Pulmonary artery endothelial cell (primary cell): ENCODE measurements at regions not wholly inside any gene's neighbourhood (a gene's known extent, or its start where the extent isn't known, plus 50 kb on each side); places are given as distances from the start of the nearest gene placed in this dataset.
A peak's percentile ranks its signal among the peaks of the same experiment; 100 is the strongest.
"Not testable (repeated sequence)": the region's sequence is repeated elsewhere in the genome, so short reads cannot be mapped to it uniquely, and the experiment has no call there.

Experiments
- DNase-seq: peaks from one replicate; pipeline ENCODE4 v3.0.0-alpha.2; 2011; ENCODE audit warnings: low read depth, low spot score

DNA sequence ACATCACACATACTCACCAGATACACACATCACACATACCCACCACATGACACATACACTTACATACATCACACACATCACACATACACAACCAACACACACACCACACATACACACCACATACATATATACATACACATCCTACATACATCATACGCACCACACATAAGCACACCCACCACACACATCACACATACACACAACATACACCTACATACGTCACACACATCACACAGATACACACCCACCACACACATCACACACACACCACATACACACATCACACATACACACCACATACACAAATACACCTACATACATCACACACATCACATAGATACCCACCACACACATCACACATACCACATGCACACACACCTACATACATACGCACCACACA is 158.4 kb downstream of the NDUFA10 start:
- no peak for DNase-seq

DNA sequence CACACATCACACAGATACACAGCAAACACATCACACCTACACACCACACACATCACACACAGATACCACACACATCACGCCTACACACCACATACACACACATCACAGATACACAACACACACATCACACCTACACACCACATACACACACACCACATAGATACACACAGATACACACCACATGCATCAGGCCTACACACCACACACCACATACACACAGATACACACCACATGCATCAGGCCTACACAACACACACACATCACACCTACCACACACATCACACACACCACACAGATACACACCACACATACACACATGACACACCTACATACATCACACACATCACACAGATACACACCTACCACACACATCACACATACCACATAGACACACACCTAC is 158.8 kb downstream of the NDUFA10 start:
- DNase-seq: no peak

DNA sequence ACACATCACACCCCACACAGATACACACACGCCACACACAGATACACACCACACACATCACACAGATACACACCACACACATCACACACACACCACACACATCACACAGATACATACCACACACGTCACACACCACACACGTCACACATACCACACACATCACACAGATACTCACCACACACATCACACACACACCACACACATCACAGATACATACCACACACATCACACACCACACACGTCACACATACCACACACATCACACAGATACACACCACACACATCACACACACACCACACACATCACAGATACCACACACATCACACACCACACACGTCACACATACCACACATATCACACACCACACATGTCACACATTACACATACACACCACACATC is 159.3 kb downstream of the NDUFA10 start:
- not testable (repeated sequence) for DNase-seq

DNA sequence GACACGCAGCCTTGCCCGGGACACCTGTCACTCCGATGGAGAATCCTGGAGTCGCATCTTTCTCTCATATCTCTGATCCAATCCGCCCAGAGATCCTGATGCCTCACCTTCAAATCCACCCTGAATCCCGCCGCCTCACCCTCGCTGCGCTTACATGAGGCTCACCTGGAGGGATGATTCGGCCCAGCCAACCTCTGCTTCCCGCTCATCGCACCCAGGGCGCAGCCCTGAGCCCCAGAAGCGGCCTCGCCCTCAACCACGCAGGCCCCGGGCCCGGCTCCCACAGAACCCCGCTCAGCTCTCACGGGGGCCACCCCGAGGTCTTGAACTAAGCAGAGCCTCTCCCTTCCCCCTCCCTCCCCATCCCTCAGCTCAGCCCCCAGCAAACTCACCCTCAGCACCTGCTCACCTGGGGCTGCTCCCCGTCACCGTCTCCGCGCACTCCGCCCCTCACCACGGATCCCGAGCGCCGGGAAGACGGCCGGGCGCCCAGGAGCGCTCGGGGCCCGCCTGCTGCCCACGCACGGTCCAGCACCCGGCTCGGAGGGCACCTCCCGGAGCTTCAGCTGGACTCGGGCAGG is 160.0 kb downstream of the NDUFA10 start:
- DNase-seq: no peak

DNA sequence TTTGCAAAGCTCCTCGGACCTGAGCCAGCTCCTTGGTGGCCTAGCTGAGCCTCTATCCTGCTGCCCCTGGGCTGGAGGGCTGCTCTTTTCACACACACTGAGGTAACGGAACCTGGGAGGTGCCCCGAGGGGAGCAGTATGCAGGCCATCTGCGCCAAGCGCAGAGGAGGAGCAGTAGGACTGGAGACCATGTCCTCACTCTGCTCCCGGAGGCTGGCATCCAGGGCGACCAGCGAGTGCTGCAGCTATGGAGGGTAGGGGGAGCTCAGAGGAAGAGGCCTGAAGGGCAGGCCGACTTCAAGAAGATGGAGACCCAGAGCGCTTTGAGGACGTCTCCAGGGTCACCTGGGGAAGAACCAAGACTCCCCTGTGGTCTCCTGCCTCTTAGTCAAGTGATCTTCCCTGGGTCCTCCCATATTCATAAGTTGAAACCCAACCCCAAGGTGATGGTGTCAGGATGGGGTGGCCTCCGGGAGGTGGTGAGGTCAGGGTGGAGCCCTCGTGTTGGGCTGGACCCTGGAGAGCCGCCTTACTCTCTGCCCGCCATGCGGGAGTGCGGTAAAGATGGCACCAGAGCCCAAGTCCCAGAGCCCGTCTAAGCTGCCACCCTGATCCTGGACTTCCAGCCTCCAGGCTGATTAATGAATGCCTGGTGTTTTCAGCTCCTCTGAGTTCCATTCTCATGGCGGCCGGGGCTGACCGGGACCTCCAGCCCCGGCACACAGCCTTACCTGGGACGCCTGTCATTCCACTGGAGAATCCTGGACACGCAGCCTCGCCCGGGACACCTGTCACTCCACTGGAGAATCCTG is 160.7 kb downstream of the NDUFA10 start:
- no peak for DNase-seq

DNA sequence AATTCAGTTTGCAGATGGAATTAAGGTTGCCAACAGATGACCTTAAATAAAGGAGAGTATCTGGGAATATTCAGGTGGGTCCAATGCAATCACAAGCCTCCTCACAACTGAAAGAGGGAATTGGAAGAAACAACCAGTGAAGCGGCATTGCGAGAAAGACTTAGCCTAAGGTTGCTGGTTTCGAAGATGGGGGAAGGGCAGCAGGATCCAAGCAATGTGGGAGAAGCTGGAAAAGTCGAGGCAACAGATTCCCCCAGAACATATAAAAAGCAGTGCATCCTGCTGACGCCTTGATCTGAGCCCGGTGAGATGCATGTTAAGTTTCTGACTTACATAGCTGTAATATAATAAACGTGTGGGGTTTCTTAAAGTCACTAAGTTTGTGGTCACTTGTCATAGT is 162.5 kb downstream of the NDUFA10 start:
- DNase-seq: no peak

DNA sequence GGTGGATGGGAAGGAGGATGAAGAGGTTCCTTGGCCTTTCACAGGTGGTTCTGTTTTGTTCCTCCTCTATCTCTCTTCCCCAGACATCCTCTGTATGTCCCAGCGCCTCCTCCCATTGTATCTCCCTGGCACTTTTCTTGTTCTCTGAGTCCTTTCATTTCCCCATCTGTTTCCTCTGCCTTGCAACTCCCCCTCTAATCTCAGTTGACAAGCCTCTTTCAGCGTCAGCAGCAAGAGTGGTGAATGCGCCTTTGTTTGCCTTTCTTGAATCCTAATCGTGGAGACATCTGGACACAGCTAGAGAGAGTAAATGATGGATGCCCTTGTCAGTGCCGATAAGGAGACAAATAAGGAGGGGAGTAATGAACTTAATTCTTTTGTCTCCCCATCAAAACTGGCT is 167.0 kb downstream of the NDUFA10 start:
- DNase-seq: peak; percentile 76

DNA sequence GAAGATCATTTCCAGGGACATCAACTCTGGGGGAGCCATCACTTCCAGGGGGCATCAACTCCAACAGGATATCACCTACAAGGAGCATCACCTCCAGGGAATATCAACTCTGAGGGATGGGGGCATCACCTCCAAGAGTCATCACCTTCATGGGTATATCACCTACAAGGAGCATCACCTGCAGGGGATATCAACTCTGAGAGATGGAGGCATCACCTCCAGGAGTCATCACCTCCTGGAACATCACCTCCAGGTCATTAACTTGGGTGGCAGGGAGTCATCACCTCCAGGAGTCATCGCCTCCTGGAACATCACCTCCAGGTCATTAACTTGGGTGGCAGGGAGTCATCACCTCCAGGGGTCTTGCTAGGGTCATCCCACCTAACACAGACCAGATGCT is 167.6 kb downstream of the NDUFA10 start:
- no peak for DNase-seq

DNA sequence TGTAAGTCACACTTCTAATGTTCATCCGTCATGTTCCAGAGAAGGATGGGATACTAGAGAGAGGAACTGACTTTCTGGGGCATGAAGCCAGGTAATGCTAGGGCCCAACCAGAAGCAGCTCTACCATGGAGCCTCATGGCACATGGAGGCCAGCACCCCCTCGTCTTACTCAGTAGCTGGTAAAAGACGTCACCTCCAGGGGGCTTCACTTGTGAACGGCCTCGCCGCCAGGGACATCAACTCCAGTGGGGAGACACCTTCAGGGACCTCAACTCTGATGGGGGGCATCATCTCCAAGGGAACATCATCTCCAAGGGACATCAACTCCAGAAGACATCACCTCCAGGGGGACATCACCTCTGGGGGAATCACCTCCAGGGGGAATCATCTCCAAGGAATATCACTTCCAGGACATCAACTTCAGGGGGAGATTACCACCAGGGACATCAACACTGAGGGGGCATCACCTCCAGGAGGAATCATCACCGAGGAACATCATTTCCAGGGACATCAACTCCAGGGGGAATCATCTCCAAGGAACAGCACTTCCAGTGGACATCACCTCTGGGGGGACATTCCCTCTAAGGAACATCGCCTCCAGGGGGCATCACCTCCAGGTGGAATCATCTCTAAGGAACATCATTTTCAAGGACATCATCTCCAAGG is 168.4 kb downstream of the NDUFA10 start:
- DNase-seq: no peak

DNA sequence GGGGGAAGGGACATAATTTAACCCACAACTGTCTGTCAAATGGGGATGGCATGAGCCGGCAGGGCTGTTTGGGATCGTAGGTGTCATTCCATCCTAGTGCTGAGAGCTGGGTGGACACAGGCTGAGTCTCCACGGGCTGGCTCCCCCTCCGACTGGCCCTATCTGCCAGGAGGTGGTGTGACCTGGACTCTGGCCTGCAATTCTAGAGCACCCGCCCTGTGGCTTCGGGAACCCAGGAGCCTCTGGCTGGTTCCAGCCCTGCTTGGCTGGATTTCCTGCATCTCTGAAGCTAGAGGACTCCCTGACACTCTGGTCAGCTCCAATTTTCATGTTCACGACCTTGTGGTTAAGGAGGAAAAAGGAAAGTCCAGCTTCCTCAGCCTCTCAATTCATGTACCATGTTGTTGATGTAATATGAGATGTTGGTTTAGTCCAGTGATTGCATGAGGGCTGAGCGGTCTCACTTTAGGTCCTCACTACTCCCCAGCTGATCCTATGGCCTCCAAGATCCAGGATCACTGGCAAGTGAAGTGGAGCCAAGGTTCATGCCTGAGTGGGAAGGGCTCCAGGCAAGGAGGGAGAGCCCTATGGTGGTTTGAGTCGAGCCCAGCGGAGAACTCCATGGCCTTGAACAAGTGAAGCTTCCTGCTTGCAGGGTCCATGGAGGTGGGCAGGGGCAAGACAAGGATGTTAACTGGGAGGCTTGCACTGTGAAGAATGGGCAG is 169.1 kb downstream of the NDUFA10 start:
- DNase-seq: no peak

DNA sequence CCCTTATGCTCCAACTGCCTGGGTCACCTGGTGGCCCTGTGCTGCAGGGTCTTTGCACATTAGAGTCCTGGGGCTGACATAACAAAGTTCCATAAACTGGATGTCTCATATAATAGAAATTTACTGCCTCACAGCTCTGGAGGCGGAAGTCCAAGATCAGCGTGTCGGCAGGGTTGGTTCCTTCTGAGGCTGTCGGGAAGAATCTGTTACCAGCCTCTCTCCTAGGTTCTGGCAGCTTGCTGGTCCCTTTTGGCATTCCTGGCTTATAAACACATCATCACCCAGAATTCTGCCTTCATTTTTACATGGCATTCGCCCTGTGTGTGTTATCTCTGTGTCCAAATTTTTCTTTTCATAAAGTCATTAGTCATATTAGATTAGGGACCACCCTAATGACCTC is 170.5 kb downstream of the NDUFA10 start:
- DNase-seq: no peak

DNA sequence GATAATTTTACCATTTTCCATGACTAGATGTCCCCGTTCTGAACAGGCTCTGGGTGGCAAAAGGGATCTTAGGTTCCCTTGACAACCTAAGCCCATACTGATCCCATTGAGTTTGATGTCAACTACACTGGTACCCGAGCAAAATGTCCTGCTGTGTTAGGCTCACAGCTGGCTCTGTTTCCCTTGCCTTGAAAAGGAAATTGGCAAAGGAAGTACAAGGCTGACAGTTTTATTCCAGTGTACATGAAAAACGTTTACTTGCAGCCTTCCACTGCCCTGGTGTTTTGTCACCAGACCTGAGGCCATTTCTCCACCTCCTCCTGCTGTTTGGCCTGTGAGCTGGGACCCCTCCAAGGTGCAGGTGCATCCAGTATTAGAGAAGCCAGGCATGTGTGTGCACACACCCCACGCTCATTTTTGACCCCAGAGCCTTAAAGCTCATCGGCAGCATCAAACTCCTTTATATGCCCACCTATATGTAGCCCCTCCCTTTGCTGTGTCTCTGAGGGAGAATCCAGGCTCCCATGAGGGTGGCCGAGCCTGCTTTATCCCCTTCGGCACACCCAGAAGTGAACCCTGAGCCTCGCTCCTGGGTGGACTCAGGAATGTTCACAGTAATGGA is 171.3 kb downstream of the NDUFA10 start:
- DNase-seq: no peak

DNA sequence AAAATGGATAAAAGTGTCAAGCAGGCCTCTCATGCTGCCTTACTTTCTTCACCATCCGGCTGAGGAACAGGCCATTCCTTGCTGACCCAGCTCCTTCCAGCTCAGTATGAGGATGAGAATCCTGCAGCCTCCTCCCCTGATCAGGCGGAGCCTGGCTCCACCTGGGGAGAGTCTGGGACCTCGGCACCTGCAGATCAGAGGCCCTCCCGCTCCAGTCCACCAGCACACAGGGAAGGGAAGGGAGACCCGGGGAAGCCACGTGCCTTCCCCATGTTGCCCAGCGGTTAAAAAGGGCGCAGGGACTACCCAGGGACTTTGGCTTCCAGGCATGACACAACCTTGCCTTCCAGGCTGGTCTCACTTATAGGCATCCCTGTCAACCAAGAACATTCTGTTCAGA is 172.0 kb downstream of the NDUFA10 start:
- DNase-seq: no peak

DNA sequence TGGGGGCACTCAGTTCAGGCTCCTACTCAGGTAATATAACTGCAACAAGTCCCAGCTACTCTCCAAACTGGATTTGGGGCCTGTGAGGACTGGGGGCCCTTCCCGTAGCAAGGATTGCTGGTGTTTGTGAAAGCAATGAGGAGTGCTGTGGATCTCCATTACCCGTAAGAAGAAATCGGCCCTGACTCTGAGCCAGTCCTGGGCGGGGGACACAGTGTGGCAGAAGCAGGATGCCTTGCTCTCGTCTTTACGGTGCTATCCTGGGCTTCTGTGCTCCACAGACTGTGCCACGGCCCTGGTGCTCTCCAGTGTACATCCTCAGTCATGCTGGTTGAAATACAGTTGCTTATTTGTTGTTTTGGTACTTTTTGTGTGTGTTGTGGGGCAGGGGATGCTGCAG is 172.9 kb downstream of the NDUFA10 start:
- DNase-seq: no peak

DNA sequence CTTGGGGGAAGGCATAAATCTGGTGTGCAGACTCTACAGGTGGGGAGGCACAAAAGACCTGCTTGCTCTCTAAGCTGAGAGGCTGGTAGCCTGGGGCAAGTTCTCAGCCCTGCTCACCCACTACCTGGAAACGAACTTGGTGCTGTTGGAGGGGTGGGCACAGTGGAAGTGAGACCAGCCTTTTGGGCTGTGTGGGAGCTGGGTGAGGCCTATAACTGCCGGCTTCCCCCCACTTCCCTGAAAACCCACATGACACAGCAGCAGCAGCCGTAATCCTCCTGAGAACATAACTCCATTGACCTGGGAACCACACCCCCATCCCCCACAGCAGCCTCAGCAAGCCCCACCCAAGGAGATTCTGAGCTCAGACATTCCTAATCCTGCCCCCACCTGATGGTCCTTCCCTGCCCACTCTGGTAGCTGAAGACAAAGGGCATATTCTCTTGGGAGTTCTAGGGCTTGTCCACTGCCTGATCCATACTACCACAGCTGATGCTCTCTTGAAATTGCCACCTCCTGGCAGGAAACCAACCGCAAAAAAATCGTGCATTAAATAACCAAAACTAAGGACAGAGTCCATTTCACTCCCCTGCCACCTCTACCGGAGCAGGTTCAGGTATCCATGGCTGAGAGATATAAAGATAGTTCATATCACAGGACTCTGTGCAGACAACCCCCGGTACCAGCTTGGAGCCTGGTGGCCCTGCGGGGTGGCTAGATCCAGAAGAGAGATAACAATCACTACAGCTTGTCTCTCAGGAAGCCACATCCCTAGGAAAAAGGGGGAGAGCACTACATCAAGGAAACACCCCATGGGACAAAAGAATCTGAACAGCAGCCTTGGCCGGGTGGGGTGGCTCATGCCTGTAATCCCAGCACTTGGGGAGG is 178.1 kb downstream of the NDUFA10 start:
- DNase-seq: no peak

DNA sequence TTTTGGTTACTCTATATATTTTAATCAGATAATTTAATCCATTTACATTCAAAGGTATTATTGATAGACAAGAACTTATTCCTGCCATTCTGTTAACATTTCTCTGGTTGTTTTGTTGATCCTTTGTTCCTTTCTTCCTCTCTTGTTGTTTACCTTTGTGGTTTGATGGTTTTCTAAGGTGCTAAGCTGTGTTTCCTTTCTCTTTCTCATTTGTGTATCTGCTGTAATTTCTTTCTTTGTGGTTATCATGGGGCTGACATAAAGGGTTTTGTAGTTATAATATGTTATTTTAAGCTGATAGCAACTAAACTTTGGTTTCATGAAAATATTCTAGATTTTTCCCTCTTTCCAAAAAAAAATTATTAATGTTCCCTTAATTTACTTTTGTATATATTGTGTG is 179.2 kb downstream of the NDUFA10 start:
- no peak for DNase-seq

DNA sequence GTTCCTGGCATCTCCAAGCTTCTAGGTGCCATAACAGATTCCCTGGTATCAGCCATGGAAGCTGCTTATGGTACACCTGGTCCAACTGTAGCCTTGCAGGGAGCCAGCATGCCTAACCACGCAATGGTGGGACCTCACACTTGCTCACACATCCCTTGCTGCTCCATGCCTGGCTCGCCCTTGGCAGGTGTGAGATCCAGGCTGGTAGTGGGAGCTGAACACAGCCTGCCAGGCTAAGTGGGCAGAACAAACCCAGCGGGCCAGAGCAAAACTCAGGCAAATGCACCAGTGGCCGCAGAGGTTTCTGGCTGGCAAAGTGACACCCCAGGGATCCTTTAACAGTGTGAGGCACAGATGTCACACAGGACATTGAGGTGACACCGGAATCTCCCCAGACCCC is 185.8 kb downstream of the NDUFA10 start:
- no peak for DNase-seq

DNA sequence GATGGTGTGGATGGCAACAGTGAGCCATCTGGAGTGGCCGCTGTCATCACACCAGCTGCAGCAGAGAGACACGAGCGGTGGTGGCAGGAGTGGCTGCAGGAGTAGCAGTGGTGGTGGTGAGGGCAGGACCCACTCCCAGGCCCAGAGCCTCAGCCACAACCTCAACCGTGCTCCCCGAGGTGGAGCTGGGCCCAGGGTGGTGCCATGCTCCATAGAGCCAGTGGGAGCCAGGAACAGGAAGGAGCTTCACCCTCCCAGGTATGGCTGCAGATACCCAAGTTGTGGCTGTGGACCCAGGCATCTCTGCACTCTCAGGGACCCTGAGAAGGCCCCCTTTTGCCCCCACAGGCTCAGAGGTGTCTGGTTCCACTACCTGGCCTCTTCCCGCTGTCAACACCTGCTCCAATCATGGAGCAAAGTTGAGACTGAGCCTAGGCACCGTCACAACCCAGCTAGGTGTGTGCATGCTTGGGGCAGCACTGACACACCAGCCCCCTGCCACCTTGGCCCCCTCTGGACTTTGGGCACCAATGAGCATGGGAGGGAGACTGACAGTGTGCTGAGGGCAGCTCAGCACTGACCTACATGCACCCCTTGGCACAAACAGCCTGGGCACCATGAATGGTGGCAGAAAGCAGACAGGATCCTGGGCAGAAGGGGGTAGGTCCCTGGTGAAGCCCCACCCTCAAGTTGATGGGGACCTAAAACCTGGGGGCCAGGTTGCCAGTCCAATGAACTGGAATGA is 188.9 kb downstream of the NDUFA10 start:
- no peak for DNase-seq

DNA sequence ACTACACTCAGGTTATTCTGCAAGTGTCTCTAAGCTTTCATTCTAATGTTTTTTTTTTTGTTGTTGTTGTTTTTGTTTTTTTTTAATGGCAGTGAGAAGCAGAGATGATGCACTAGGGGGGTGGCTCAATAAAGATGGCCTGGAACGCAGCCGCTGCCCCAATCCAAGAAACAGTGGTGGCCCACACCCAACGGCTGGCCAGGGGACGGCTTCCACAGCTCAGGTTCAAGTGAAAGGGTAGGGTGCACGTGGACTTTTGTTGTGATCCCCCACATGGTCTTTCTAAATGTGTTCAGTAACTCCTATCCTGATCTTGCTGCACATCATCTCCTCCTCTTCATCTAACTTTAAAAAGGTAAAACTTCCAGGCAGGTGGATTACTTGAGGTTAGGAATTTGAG is 190.1 kb downstream of the NDUFA10 start:
- no peak for DNase-seq

DNA sequence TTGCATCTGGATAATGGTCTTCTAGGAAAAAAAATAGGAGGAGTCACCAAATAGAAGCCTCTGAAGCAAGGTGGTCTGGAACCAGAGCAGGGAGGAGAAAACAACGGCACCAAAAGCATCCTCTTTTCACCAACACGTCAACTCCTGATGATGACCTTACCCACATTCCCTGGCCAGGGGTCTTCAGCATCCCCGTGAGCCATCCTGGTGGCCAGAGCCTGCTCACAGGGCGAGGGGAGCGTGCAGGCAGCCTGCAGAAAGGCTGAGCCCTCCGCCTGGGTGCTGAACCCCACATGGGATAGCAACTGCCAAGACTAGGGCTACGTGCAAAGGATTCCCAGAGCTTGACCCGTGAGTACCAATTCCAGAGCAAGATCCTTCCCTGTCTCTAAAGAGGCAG is 191.0 kb downstream of the NDUFA10 start:
- no peak for DNase-seq
